H1 (cell line): ENCODE measurements at regions not wholly inside any gene's neighbourhood (a gene's known extent, or its start where the extent isn't known, plus 50 kb on each side); places are given as distances from the start of the nearest gene placed in this dataset.

Experiments used
- RAD21 ChIP-seq, 2 experiments: IDR thresholded peaks in 1 of 2; conservative IDR thresholded peaks in 1 of 2; 2 replicates each; pipeline ENCODE4 v1.6.1; 2011; ENCODE audit warnings: low read depth in 2 of 2, low read length in 2 of 2, improper control_type of control experiment in 1 of 2, inconsistent platforms in 1 of 2, mild to moderate bottlenecking in 1 of 2, moderate library complexity in 1 of 2
- ZNF274 ChIP-seq: IDR thresholded peaks from 2 replicates; pipeline ENCODE4 v1.7.0; 2012; ENCODE audit warnings: low read length, borderline replicate concordance; ENCODE audit errors: extremely low read depth
- TF ChIP-seq, protein P1 (sequence below), 3 experiments: IDR thresholded peaks; 1 replicate in 2 of 3; 2 replicates in 1 of 3; pipeline versions ENCODE4 v1.5.1 to v1.6.1; 2011; ENCODE audit warnings: low read length in 3 of 3, mild to moderate bottlenecking in 3 of 3, inconsistent platforms in 2 of 3, low read depth in 1 of 3, moderate library complexity in 1 of 3; ENCODE audit not compliant: insufficient read depth in 1 of 3; ENCODE audit errors: control extremely low read depth in 1 of 3

GRCh38 chr3:78285032-78285728 lies 1245.3 kb downstream of the ROBO2 start:
- TF ChIP-seq RAD21 (IDR thresholded peaks at IDR 0.05 in 1 of 2, conservative IDR thresholded peaks at IDR 0.05 in 1 of 2; ENCODE audit: low read depth in 2 of 2, low read length in 2 of 2) (no peak), ZNF274 (no peak)
- TF ChIP-seq, protein P1, sequence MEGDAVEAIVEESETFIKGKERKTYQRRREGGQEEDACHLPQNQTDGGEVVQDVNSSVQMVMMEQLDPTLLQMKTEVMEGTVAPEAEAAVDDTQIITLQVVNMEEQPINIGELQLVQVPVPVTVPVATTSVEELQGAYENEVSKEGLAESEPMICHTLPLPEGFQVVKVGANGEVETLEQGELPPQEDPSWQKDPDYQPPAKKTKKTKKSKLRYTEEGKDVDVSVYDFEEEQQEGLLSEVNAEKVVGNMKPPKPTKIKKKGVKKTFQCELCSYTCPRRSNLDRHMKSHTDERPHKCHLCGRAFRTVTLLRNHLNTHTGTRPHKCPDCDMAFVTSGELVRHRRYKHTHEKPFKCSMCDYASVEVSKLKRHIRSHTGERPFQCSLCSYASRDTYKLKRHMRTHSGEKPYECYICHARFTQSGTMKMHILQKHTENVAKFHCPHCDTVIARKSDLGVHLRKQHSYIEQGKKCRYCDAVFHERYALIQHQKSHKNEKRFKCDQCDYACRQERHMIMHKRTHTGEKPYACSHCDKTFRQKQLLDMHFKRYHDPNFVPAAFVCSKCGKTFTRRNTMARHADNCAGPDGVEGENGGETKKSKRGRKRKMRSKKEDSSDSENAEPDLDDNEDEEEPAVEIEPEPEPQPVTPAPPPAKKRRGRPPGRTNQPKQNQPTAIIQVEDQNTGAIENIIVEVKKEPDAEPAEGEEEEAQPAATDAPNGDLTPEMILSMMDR (IDR thresholded peaks at IDR 0.05; ENCODE audit: control extremely low read depth in 1 of 3, insufficient read depth in 1 of 3, low read depth in 1 of 3, low read length in 3 of 3): no peak
